Right lobe of liver (tissue), 4 donors: ENCODE measurements at regions not wholly inside any gene's neighbourhood (a gene's known extent, or its start where the extent isn't known, plus 50 kb on each side); places are given as distances from the start of the nearest gene placed in this dataset.

Experiments used
- CTCF ChIP-seq, 4 donors: fragments of 200-600 bp in 3 of 4; fragments of 450-650 bp in 1 of 4; IDR thresholded peaks; one replicate each; pipeline versions ENCODE4 v1.5.1 to v1.8.0; 2016 to 2022; ENCODE audit warnings: antibody characterized with exemption in 4 of 4, mild to moderate bottlenecking in 2 of 4
- POLR2A ChIP-seq: fragments of 450-650 bp; IDR thresholded peaks from one replicate; pipeline ENCODE4 v1.6.1; 2017; ENCODE audit warnings: antibody characterized with exemption, mild to moderate bottlenecking
- donor health status: DM: no; HTN: no; CAD: no.
- donor health status: DM: no; HTN: no; CAD: no.
- donor health status: DM: no; HTN: yes; CAD: no.

- TF ChIP-seq POLR2A, result no peak
- no peak for TF ChIP-seq CTCF (IDR thresholded peaks at IDR 0.05)
Measured at GRCh38 chr6:147950623-147950987, 392.0 kb upstream of the SASH1 start.
